ENCODE measurements at regions not wholly inside any gene's neighbourhood (a gene's known extent, or its start where the extent isn't known, plus 50 kb on each side); places are given as distances from the start of the nearest gene placed in this dataset.
"Not testable (repeated sequence)": the region's sequence is repeated elsewhere in the genome, so short reads cannot be mapped to it uniquely, and the experiment has no call there.

- no peak for TF ChIP-seq CTCF (IDR thresholded peaks at IDR 0.05)
- no peak for DNase-seq (ENCODE audit: low spot score in 2 of 2)
- no peaks in the 10 kb centered on the region for H3K4me1 ChIP-seq
- intact Hi-C loops (cut with DNase I) = no loop called here
- no peaks in the 10 kb centered on the region for H3K9me3 ChIP-seq
- H3K27ac ChIP-seq = no peak overlapping the region
- no peaks in the 10 kb centered on the region for H3K36me3 ChIP-seq
- no peaks in the 10 kb centered on the region for H3K27me3 ChIP-seq
- H3K4me3 ChIP-seq = no peak overlapping the region
Measured at GRCh38 chrX:37912777-37913176, 65.4 kb upstream of the DYNLT3 start.

GRCh38 chrX:37918168-37918567, 70.8 kb upstream of the DYNLT3 start:
- Histone ChIP-seq H3K4me3 (no peak overlapping the region), H3K27ac (no peak overlapping the region), H3K4me1 (no peaks in the 10 kb centered on the region), H3K9me3 (no peaks in the 10 kb centered on the region), H3K36me3 (no peaks in the 10 kb centered on the region), H3K27me3 (no peaks in the 10 kb centered on the region)
- no peak for TF ChIP-seq CTCF (IDR thresholded peaks at IDR 0.05)
- no peak for DNase-seq (ENCODE audit: low spot score in 2 of 2)
- intact Hi-C loops (cut with DNase I) = no loop called here

- no peak for DNase-seq (ENCODE audit: low spot score in 2 of 2)
- H3K27ac ChIP-seq = no peak overlapping the region
Measured at GRCh38 chrX:37918703-37919102, 71.3 kb upstream of the DYNLT3 start.

GRCh38 chrX:37921758-37922157, 74.4 kb upstream of the DYNLT3 start:
- Histone ChIP-seq H3K36me3 (no peaks in the 10 kb centered on the region), H3K4me3 (no peak overlapping the region), H3K27ac (no peak overlapping the region), H3K27me3 (no peaks in the 10 kb centered on the region), H3K4me1 (no peaks in the 10 kb centered on the region), H3K9me3 (no peaks in the 10 kb centered on the region)
- intact Hi-C loops (cut with DNase I) = no loop called here
- TF ChIP-seq CTCF (IDR thresholded peaks at IDR 0.05) = no peak
- DNase-seq (ENCODE audit: low spot score in 2 of 2) = no peak

More at GRCh38 chrX:37918703-37919102, 71.3 kb upstream of the DYNLT3 start:
- H3K36me3 ChIP-seq = no peaks in the 10 kb centered on the region
- no peaks in the 10 kb centered on the region for H3K27me3 ChIP-seq
- H3K9me3 ChIP-seq = no peaks in the 10 kb centered on the region
- H3K4me3 ChIP-seq = no peak overlapping the region
- intact Hi-C loops (cut with DNase I) = no loop called here
- TF ChIP-seq CTCF (IDR thresholded peaks at IDR 0.05) = no peak
- no peaks in the 10 kb centered on the region for H3K4me1 ChIP-seq

GRCh38 chrX:37922928-37923327, 75.6 kb upstream of the DYNLT3 start:
- H3K4me1 ChIP-seq = no peaks in the 10 kb centered on the region
- H3K27me3 ChIP-seq = no peaks in the 10 kb centered on the region
- H3K27ac ChIP-seq = no peak overlapping the region
- TF ChIP-seq CTCF (IDR thresholded peaks at IDR 0.05) = no peak
- no peaks in the 10 kb centered on the region for H3K36me3 ChIP-seq
- no peaks in the 10 kb centered on the region for H3K9me3 ChIP-seq
- no peak overlapping the region for H3K4me3 ChIP-seq
- DNase-seq (ENCODE audit: low spot score in 2 of 2) = no peak
- intact Hi-C loops (cut with DNase I) = no loop called here

- not testable (repeated sequence) for DNase-seq (ENCODE audit: low spot score in 2 of 2); H3K4me3 ChIP-seq; H3K27me3 ChIP-seq; H3K4me1 ChIP-seq; H3K36me3 ChIP-seq; H3K9me3 ChIP-seq; H3K27ac ChIP-seq
- intact Hi-C loops (cut with DNase I) = loop anchor here (2.0 to 5.0 kb wide), 2 partner anchors 242 to 401 kb away; partner anchors contain the start of gene RPGR
Measured at GRCh38 chrX:37925761-37926160, 78.4 kb upstream of the DYNLT3 start.
